SK-N-SH treated with all-trans-retinoic acid at 6 μM for 48 hours (cell line): ENCODE measurements at regions not wholly inside any gene's neighbourhood (a gene's known extent, or its start where the extent isn't known, plus 50 kb on each side); places are given as distances from the start of the nearest gene placed in this dataset.

Source experiments
- ATAC-seq: fragments of 200-7000 bp; cut with Tn5 transposase; 3 replicates; pipeline ENCODE4 v1.9.1; 2020; ENCODE audit warnings: mild to moderate bottlenecking, moderate library complexity
- ARNTL ChIP-seq: fragments of 450-650 bp; formaldehyde crosslinking; IDR thresholded peaks from 2 replicates; pipeline ENCODE4 v1.5.0; 2020; ENCODE audit warnings: low read depth, mild to moderate bottlenecking, moderate library complexity, borderline replicate concordance
- BACH2 ChIP-seq: fragments of 250-450 bp; sonication (Bioruptor Pico); IDR thresholded peaks from 2 replicates; pipeline ENCODE4 v1.9.0; 2021; ENCODE audit warnings: mild to moderate bottlenecking, borderline replicate concordance
- ESRRG ChIP-seq: fragments of 250-450 bp; sonication (Bioruptor Pico); IDR thresholded peaks from 2 replicates; pipeline ENCODE4 v1.6.1; 2021; ENCODE audit warnings: mild to moderate bottlenecking
- GLIS3 ChIP-seq: fragments of 250-450 bp; sonication (Bioruptor Pico); IDR thresholded peaks from 2 replicates; pipeline ENCODE4 v1.5.0; 2020; ENCODE audit warnings: mild to moderate bottlenecking, moderate library complexity
- ISL1 ChIP-seq: fragments of 250-450 bp; sonication (Bioruptor Pico); IDR thresholded peaks from 2 replicates; pipeline ENCODE4 v2.1.2; 2022; ENCODE audit warnings: mild to moderate bottlenecking, moderate library complexity
- OSR1 ChIP-seq: fragments of 250-450 bp; sonication (Bioruptor Pico); IDR thresholded peaks from 2 replicates; pipeline ENCODE4 v1.8.0; 2022; ENCODE audit warnings: moderate library complexity, mild to moderate bottlenecking, inconsistent platforms
- PPARA ChIP-seq: fragments of 250-450 bp; sonication (Bioruptor Pico); IDR thresholded peaks from 2 replicates; pipeline ENCODE4 v1.5.0; 2020; ENCODE audit warnings: mild to moderate bottlenecking, borderline replicate concordance
- RARB ChIP-seq: fragments of 250-450 bp; sonication (Bioruptor Pico); IDR thresholded peaks from 2 replicates; pipeline ENCODE4 v1.8.0; 2021; ENCODE audit warnings: mild to moderate bottlenecking, moderate library complexity
- SNAI2 ChIP-seq: fragments of 250-450 bp; sonication (Bioruptor Pico); IDR thresholded peaks from 2 replicates; pipeline ENCODE4 v1.5.0; 2020; ENCODE audit warnings: mild to moderate bottlenecking, moderate library complexity
- TCF4 ChIP-seq: fragments of 250-450 bp; sonication (Bioruptor Pico); IDR thresholded peaks from 2 replicates; pipeline ENCODE4 v1.8.0; 2021; ENCODE audit warnings: mild to moderate bottlenecking, moderate library complexity, borderline replicate concordance
- TOX ChIP-seq: fragments of 250-450 bp; sonication (Bioruptor Pico); IDR thresholded peaks from 2 replicates; pipeline ENCODE4 v1.8.0; 2021; ENCODE audit warnings: mild to moderate bottlenecking, moderate library complexity, borderline replicate concordance
- ZC3H10 ChIP-seq: fragments of 250-450 bp; sonication (Bioruptor Pico); IDR thresholded peaks from 2 replicates; pipeline ENCODE4 v1.5.1; 2021; ENCODE audit warnings: mild to moderate bottlenecking, moderate library complexity
- ZFP3 ChIP-seq: fragments of 250-450 bp; sonication (Bioruptor Pico); IDR thresholded peaks from 2 replicates; pipeline ENCODE4 v1.5.0; 2020; ENCODE audit warnings: mild to moderate bottlenecking, moderate library complexity
- ZFP30 ChIP-seq: fragments of 450-650 bp; formaldehyde crosslinking; IDR thresholded peaks from 2 replicates; pipeline ENCODE4 v1.5.0; 2022; ENCODE audit warnings: mild to moderate bottlenecking, moderate library complexity
- ZNF565 ChIP-seq: fragments of 450-650 bp; formaldehyde crosslinking; conservative IDR thresholded peaks from 2 replicates; pipeline ENCODE4 v1.5.0; 2020; ENCODE audit warnings: low read depth, mild to moderate bottlenecking, moderate library complexity
- ZNF70 ChIP-seq: fragments of 450-650 bp; formaldehyde crosslinking; IDR thresholded peaks from 2 replicates; pipeline ENCODE4 v1.5.0; 2020; ENCODE audit warnings: mild to moderate bottlenecking, moderate library complexity
- ZNF8 ChIP-seq: fragments of 450-650 bp; formaldehyde crosslinking; IDR thresholded peaks from 2 replicates; pipeline ENCODE4 v1.5.0; 2020; ENCODE audit warnings: mild to moderate bottlenecking, moderate library complexity
- TF ChIP-seq, protein P1 (sequence below): fragments of 250-450 bp; sonication (Bioruptor Pico); IDR thresholded peaks from 2 replicates; pipeline ENCODE4 v1.8.0; 2020; ENCODE audit warnings: mild to moderate bottlenecking, moderate library complexity, borderline replicate concordance
- TF ChIP-seq, protein P2 (sequence below): fragments of 250-450 bp; sonication (Bioruptor Pico); IDR thresholded peaks from 2 replicates; pipeline ENCODE4 v1.5.1; 2021; ENCODE audit warnings: mild to moderate bottlenecking, moderate library complexity
- TF ChIP-seq, protein P3 (sequence below): fragments of 250-450 bp; sonication (Bioruptor Pico); IDR thresholded peaks from 2 replicates; pipeline ENCODE4 v1.5.0; 2020; ENCODE audit warnings: mild to moderate bottlenecking, moderate library complexity
- TF ChIP-seq, protein P4 (sequence below): fragments of 250-450 bp; sonication (Bioruptor Pico); IDR thresholded peaks from 2 replicates; pipeline ENCODE4 v1.5.1; 2020; ENCODE audit warnings: low read depth, mild to moderate bottlenecking, moderate library complexity

DNA sequence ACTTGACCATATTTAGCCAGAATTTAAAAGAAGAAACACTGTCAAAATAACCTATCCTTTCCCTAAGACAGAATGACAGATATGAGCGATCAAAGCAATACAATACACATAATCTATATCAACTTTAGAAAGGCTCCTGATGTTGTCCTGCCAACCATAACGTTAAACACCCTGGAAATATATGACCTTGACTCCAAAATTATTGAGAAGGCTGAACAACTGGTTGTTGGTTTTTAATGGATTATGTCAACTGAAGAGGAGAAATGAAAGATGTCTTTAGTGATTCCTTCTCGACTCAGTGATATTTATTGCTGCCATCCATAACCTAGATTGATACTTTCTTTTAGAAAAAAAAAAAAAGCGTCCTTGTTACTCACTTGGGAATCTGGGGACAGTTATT, 957.2 kb downstream of the SLITRK1 start:
- TF ChIP-seq TOX (CRISPR knock-in tag), result no peak

DNA sequence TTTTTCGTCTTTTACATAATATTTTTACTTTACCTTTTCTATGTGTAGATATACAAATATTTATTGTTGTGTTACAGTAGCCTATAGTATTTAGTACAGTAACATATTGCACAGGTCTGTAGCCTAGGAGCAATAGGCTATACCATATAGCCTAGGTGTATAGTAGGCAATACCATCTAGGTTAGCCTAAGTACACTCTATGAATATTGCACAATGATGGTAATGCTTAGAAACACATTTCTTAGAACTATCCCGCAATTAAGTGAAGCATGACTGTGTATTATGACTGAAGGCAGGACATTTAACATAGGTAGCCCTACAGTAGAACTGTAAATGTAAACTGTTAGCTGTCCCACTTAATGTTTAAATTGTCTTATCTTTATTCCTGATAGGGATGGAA, 964.3 kb downstream of the SLITRK1 start:
- TF ChIP-seq BACH2 (no peak), GLIS3 (no peak), ZNF8 (CRISPR knock-in tag) (no peak), RARB (no peak), TOX (CRISPR knock-in tag) (no peak), OSR1 (CRISPR knock-in tag) (no peak), PPARA (CRISPR knock-in tag) (no peak), ZFP3 (no peak), ZC3H10 (CRISPR knock-in tag) (no peak), TCF4 (CRISPR knock-in tag) (no peak), ZFP30 (CRISPR knock-in tag) (no peak), ZNF565 (CRISPR knock-in tag) (no peak), ARNTL (no peak), ISL1 (no peak)
- TF ChIP-seq, protein P1, sequence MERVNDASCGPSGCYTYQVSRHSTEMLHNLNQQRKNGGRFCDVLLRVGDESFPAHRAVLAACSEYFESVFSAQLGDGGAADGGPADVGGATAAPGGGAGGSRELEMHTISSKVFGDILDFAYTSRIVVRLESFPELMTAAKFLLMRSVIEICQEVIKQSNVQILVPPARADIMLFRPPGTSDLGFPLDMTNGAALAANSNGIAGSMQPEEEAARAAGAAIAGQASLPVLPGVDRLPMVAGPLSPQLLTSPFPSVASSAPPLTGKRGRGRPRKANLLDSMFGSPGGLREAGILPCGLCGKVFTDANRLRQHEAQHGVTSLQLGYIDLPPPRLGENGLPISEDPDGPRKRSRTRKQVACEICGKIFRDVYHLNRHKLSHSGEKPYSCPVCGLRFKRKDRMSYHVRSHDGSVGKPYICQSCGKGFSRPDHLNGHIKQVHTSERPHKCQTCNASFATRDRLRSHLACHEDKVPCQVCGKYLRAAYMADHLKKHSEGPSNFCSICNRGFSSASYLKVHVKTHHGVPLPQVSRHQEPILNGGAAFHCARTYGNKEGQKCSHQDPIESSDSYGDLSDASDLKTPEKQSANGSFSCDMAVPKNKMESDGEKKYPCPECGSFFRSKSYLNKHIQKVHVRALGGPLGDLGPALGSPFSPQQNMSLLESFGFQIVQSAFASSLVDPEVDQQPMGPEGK (CRISPR knock-in tag), result no peak
- TF ChIP-seq, protein P2, sequence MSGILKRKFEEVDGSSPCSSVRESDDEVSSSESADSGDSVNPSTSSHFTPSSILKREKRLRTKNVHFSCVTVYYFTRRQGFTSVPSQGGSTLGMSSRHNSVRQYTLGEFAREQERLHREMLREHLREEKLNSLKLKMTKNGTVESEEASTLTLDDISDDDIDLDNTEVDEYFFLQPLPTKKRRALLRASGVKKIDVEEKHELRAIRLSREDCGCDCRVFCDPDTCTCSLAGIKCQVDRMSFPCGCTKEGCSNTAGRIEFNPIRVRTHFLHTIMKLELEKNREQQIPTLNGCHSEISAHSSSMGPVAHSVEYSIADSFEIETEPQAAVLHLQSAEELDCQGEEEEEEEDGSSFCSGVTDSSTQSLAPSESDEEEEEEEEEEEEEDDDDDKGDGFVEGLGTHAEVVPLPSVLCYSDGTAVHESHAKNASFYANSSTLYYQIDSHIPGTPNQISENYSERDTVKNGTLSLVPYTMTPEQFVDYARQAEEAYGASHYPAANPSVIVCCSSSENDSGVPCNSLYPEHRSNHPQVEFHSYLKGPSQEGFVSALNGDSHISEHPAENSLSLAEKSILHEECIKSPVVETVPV (CRISPR knock-in tag), result no peak
- TF ChIP-seq, protein P3, sequence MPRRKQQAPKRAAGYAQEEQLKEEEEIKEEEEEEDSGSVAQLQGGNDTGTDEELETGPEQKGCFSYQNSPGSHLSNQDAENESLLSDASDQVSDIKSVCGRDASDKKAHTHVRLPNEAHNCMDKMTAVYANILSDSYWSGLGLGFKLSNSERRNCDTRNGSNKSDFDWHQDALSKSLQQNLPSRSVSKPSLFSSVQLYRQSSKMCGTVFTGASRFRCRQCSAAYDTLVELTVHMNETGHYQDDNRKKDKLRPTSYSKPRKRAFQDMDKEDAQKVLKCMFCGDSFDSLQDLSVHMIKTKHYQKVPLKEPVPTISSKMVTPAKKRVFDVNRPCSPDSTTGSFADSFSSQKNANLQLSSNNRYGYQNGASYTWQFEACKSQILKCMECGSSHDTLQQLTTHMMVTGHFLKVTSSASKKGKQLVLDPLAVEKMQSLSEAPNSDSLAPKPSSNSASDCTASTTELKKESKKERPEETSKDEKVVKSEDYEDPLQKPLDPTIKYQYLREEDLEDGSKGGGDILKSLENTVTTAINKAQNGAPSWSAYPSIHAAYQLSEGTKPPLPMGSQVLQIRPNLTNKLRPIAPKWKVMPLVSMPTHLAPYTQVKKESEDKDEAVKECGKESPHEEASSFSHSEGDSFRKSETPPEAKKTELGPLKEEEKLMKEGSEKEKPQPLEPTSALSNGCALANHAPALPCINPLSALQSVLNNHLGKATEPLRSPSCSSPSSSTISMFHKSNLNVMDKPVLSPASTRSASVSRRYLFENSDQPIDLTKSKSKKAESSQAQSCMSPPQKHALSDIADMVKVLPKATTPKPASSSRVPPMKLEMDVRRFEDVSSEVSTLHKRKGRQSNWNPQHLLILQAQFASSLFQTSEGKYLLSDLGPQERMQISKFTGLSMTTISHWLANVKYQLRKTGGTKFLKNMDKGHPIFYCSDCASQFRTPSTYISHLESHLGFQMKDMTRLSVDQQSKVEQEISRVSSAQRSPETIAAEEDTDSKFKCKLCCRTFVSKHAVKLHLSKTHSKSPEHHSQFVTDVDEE (CRISPR knock-in tag), result no peak
- TF ChIP-seq, protein P4, sequence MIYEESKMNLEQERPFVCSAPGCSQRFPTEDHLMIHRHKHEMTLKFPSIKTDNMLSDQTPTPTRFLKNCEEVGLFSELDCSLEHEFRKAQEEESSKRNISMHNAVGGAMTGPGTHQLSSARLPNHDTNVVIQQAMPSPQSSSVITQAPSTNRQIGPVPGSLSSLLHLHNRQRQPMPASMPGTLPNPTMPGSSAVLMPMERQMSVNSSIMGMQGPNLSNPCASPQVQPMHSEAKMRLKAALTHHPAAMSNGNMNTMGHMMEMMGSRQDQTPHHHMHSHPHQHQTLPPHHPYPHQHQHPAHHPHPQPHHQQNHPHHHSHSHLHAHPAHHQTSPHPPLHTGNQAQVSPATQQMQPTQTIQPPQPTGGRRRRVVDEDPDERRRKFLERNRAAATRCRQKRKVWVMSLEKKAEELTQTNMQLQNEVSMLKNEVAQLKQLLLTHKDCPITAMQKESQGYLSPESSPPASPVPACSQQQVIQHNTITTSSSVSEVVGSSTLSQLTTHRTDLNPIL (CRISPR knock-in tag), result no peak
- ATAC-seq, result no peak

More for the DNA sequence above, 957.2 kb downstream of the SLITRK1 start:
- no peak for ATAC-seq

DNA sequence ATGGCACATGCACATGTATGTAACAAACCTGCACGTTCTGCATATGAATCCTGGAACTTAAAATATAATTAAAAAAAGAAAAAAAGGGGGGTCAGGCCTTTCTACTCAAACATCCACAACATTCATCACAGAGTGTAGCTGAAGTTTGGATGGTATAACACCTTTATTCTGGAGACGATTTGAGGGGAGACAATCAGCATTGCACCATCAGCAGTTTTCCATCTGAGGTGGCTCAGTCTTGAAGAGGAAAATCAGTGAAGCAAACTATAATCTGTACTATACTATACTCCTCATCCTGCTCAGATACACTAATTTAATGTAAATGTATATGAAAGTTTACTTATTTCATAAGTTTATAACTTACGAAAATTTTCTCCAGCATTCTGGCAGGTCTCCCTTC, 969.7 kb downstream of the SLITRK1 start:
- TF ChIP-seq ESRRG (CRISPR knock-in tag) (no peak), SNAI2 (CRISPR knock-in tag) (no peak), PPARA (CRISPR knock-in tag) (no peak), RARB (no peak), ZFP30 (CRISPR knock-in tag) (no peak), ZFP3 (no peak), ZNF8 (CRISPR knock-in tag) (no peak), ZNF70 (CRISPR knock-in tag) (no peak), GLIS3 (no peak), ZNF565 (CRISPR knock-in tag) (no peak)
- TF ChIP-seq, protein P1 (CRISPR knock-in tag), result no peak
- TF ChIP-seq, protein P4 (CRISPR knock-in tag), result no peak
- TF ChIP-seq, protein P2 (CRISPR knock-in tag), result no peak
- ATAC-seq, result no peak
